ENCODE measurements at regions not wholly inside any gene's neighbourhood (a gene's known extent, or its start where the extent isn't known, plus 50 kb on each side); places are given as distances from the start of the nearest gene placed in this dataset.

- RAD21 ChIA-PET (ENCODE audit: unreplicated experiment) = no interaction called here
- no TSS peak for BruUV-seq (replicated peaks)
- POLR2A ChIA-PET = no interaction called here
- no peaks in the 10 kb centered on the region for H4K20me1 ChIP-seq (ENCODE audit: control insufficient read depth, insufficient read depth)
- H3K9me3 ChIP-seq (replicated peaks; ENCODE audit: control insufficient read depth, insufficient read depth, low read length) = no peaks in the 10 kb centered on the region; the same call in 2 of the 3 replicates
- CTCF ChIA-PET = interaction anchor here (1.2 kb wide), 1 partner anchor 10 kb away, joined by 3 read pairs; no protein-coding TSS in a partner anchor
- H3K4me3 ChIP-seq = no peak overlapping the region
- H3K27me3 ChIP-seq (replicated peaks in 1 of 2; ENCODE audit: control insufficient read depth in 2 of 2, insufficient read depth in 2 of 2, low read length in 1 of 2) = no peaks in the 10 kb centered on the region
- no peaks in the 10 kb centered on the region for H3K36me3 ChIP-seq (ENCODE audit: control insufficient read depth in 2 of 2, insufficient read depth in 2 of 2, low read length in 1 of 2)
- TF ChIP-seq KAT2A (conservative IDR thresholded peaks at IDR 0.05; ENCODE audit: control insufficient read depth, low read depth, low read length) (no peak), JUNB (IDR thresholded peaks at IDR 0.05) (no peak), SMC3 (IDR thresholded peaks at IDR 0.05; ENCODE audit: borderline replicate concordance, low read length) (no peak), PAX5 (IDR thresholded peaks at IDR 0.05; ENCODE audit: borderline replicate concordance, low read depth, low read length) (no peak), PKNOX1 (IDR thresholded peaks at IDR 0.05) (no peak), ZNF622 (IDR thresholded peaks at IDR 0.05) (no peak), TBL1XR1 (IDR thresholded peaks at IDR 0.05; ENCODE audit: low read depth, low read length) (no peak), SREBF2 (IDR thresholded peaks at IDR 0.05; ENCODE audit: low read length) (no peak), ZNF274 (IDR thresholded peaks at IDR 0.05; ENCODE audit: insufficient read depth, insufficient read length) (no peak), SIN3A (IDR thresholded peaks at IDR 0.05; ENCODE audit: low read depth, low read length) (no peak), RELB (IDR thresholded peaks at IDR 0.05; ENCODE audit: low read depth) (no peak), POLR2A (IDR thresholded peaks at IDR 0.05; ENCODE audit: low read depth, low read length) (no peak), MEF2A (IDR thresholded peaks at IDR 0.05; ENCODE audit: insufficient read depth, low read depth, low read length) (no peak), TARDBP (IDR thresholded peaks at IDR 0.05; ENCODE audit: borderline replicate concordance) (no peak), IKZF1 (conservative IDR thresholded peaks at IDR 0.05) (no peak)
- SMC1A ChIA-PET (ENCODE audit: uncharacterized antibody, unreplicated experiment) = interaction anchor here (1.0 to 1.5 kb wide), 3 partner anchors 14 to 27 kb away, joined by 3 read pairs; no protein-coding TSS in a partner anchor
- intact Hi-C loops (cut with micrococcal nuclease; ENCODE audit: unreplicated experiment) = no loop called here
- ATAC-seq = no peak
- H3K27ac ChIP-seq (ENCODE audit: control insufficient read depth, insufficient read depth) = no peak overlapping the region
- no peak overlapping the region for H3K4me2 ChIP-seq (ENCODE audit: control insufficient read depth, insufficient read depth)
- in situ Hi-C loops (cut with MboI) = no loop called here
- no peak overlapping the region for H2AFZ ChIP-seq (ENCODE audit: control insufficient read depth, low read depth, low read length)
- 0% methylated on average over 1 of the region's 1 CpG for WGBS (ENCODE audit: insufficient coverage, insufficient replicate concordance, low lambda C conversion rate, missing lambda C conversion rate)
- DNase-seq (ENCODE audit: low read depth, low spot score) = no peak
- no peak for FAIRE-seq
- no peak overlapping the region for H3K9ac ChIP-seq (ENCODE audit: control insufficient read depth, insufficient read depth, low read length)
- no peaks in the 10 kb centered on the region for H3K4me1 ChIP-seq (ENCODE audit: control insufficient read depth, insufficient read depth, low read length)
- H3K79me2 ChIP-seq (ENCODE audit: control insufficient read depth, insufficient read depth, low read length) = no peaks in the 10 kb centered on the region
Observed at GRCh38 chr6:65935412-65935811, 228.4 kb upstream of the EYS start.
